Tibial nerve (tissue), 4 donors: ENCODE measurements at regions not wholly inside any gene's neighbourhood (a gene's known extent, or its start where the extent isn't known, plus 50 kb on each side); places are given as distances from the start of the nearest gene placed in this dataset.

Experiments used
- DNase-seq, 2 donors: peaks; one replicate each; pipeline ENCODE4 v3.0.0-alpha.2; 2019; ENCODE audit warnings: low spot score in 2 of 2
- H3K27ac ChIP-seq, 4 donors: fragments of 200-600 bp; sonication (generic) in 3 of 4; one replicate each; pipeline ENCODE4 v1.5.1; 2017 to 2019; ENCODE audit warnings: mild to moderate bottlenecking in 1 of 4
- H3K27me3 ChIP-seq, 2 donors: fragments of 200-600 bp; sonication (generic) in 1 of 2; one replicate each; pipeline versions ENCODE4 v1.5.1 to v1.6.0; 2017 to 2019
- H3K36me3 ChIP-seq, 3 donors: fragments of 200-600 bp; sonication (generic); one replicate each; pipeline ENCODE4 v1.5.1; 2018 to 2019
- H3K4me1 ChIP-seq, 4 donors: fragments of 200-600 bp; sonication (generic) in 3 of 4; one replicate each; pipeline ENCODE4 v1.5.1; 2017 to 2019
- H3K4me3 ChIP-seq, 4 donors: fragments of 200-600 bp; sonication (generic) in 3 of 4; one replicate each; pipeline ENCODE4 v1.5.1; 2017 to 2019; ENCODE audit warnings: mild to moderate bottlenecking in 1 of 4, moderate library complexity in 1 of 4
- H3K9me3 ChIP-seq, 4 donors: fragments of 200-600 bp; sonication (generic) in 3 of 4; one replicate each; pipeline ENCODE4 v1.5.1; 2017 to 2019
- EP300 ChIP-seq, 2 donors: sonication (generic); formaldehyde crosslinking; IDR thresholded peaks; one replicate each; pipeline ENCODE4 v1.6.1; 2017; ENCODE audit warnings: antibody characterized with exemption in 2 of 2, mild to moderate bottlenecking in 1 of 2
- POLR2A ChIP-seq, 2 donors: fragments of 450-650 bp; IDR thresholded peaks; one replicate each; pipeline ENCODE4 v1.6.1; 2017; ENCODE audit warnings: antibody characterized with exemption in 2 of 2, mild to moderate bottlenecking in 2 of 2, moderate library complexity in 2 of 2
- WGBS, 2 donors: methylation state at CpG; one replicate each; pipeline ENCODE4 v1.1.5; 2018; 5-methylcytosine and 5-hydroxymethylcytosine counted together
- TF ChIP-seq, protein P1 (sequence below), 5 experiments: fragments of 200-600 bp in 3 of 5; fragments of 450-650 bp in 2 of 5; sonication (generic) in 3 of 5; IDR thresholded peaks; one replicate each; pipeline ENCODE4 v1.5.1; 2016 to 2019; ENCODE audit warnings: antibody characterized with exemption in 5 of 5, mild to moderate bottlenecking in 3 of 5, moderate library complexity in 2 of 5

DNA sequence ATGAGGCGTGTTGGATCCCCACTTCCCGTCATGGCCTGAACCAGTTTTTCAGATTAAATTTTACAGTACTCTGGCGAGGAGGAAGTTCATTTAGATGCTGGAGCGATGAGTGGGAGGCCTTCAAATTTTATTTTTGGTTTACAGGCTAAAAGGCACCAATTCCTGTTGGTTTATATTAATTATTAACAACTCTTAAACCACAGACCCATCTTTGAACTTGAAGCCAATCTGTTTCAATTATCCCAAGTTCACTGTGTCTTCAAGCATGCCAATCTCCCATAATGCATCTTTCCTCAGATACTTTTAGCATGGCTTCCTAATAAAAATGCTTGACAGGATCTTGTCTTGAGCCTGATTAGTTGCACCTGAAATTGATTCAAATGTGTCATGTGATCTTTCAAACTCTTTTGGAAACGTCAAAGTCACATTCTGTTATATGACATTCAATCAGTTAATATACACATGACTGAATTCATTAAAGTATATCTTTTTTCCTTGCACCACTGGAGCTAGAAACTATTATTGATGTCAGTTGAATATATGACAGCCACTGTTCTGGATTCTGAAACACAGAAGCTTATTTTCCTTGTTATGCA lies 641.7 kb upstream of the TMEM132C start:
- Histone ChIP-seq H3K4me3 (no peak overlapping the region), H3K27me3 (no peaks in the 10 kb centered on the region), H3K27ac (no peak overlapping the region), H3K36me3 (no peaks in the 10 kb centered on the region), H3K9me3 (no peaks in the 10 kb centered on the region), H3K4me1 (peaks cover 0 to under 1% (median 0%) of the 10 kb centered on the region in 4 donors)
- WGBS, 2 donors = 84 to 87% methylated on average over 5 of the region's 5 CpGs
- TF ChIP-seq EP300 (IDR thresholded peaks at IDR 0.05) (no peak), POLR2A (IDR thresholded peaks at IDR 0.05) (no peak)
- TF ChIP-seq, protein P1, sequence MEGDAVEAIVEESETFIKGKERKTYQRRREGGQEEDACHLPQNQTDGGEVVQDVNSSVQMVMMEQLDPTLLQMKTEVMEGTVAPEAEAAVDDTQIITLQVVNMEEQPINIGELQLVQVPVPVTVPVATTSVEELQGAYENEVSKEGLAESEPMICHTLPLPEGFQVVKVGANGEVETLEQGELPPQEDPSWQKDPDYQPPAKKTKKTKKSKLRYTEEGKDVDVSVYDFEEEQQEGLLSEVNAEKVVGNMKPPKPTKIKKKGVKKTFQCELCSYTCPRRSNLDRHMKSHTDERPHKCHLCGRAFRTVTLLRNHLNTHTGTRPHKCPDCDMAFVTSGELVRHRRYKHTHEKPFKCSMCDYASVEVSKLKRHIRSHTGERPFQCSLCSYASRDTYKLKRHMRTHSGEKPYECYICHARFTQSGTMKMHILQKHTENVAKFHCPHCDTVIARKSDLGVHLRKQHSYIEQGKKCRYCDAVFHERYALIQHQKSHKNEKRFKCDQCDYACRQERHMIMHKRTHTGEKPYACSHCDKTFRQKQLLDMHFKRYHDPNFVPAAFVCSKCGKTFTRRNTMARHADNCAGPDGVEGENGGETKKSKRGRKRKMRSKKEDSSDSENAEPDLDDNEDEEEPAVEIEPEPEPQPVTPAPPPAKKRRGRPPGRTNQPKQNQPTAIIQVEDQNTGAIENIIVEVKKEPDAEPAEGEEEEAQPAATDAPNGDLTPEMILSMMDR (IDR thresholded peaks at IDR 0.05) = no peak
- no peak for DNase-seq

DNA sequence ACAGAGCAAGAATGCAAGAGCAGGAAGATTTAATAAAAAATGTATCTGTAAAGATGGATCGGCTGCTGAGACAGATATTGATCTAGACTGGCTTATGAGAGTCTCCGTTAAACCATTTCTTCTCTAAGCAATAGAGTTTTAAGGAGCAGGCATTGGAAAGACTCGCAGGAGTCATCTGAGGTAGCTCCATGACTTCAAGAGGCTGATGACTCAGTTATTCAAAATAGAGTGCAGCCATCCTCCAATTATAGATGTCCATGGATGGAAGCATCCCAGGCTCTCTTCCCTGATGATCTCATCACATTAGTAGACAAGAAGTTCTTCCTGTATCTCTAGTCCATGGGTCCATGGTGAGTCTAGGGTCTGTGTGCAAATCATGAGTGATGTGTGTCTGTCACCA lies 638.3 kb upstream of the TMEM132C start:
- Histone ChIP-seq H3K27ac (no peak overlapping the region), H3K27me3 (no peaks in the 10 kb centered on the region), H3K4me1 (no peaks in the 10 kb centered on the region), H3K4me3 (no peak overlapping the region), H3K9me3 (no peaks in the 10 kb centered on the region), H3K36me3 (no peaks in the 10 kb centered on the region)
- DNase-seq = no peak
- WGBS, 2 donors = 89 to 95% methylated on average over 3 of the region's 3 CpGs
- no peak for TF ChIP-seq EP300 (IDR thresholded peaks at IDR 0.05)
- TF ChIP-seq POLR2A (IDR thresholded peaks at IDR 0.05) = no peak
- TF ChIP-seq, protein P1 (IDR thresholded peaks at IDR 0.05) = no peak

DNA sequence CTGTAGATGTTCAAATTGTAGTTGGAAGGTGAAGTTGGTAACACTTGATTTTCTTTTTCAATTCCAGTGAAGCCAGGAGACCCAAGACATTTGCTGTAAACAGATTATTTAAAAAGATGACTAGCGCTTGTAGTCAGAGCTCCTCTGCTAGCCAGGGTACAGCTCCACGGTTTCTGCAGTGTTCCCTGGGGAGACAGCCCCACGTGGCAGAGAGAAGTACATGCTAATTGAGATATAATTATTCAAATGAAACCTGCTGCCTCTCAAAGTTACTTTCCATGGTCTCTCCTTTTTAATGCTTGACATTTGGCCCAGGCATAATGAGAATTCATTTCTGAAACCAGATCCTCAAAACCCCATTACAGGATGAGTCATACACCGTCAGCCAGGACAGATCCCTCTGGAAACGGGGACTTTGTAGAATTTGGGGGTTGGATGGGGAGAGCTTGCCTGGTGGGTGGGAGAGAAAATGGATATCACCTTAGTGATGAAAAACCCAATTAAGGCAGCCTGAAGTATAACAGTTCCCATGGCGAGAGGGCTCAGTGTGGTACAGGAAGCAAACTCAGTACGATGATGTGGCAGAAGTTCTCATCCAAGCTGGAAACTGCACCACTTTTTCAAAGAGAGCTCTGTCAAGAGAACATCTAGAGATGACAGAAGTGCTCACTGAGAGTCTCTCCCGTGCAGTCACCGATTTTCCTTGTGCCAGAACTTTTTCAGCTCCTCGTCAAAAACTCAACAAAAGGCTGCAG lies 637.7 kb upstream of the TMEM132C start:
- DNase-seq = no peak
- WGBS, 2 donors = 68 to 71% methylated on average over 10 of the region's 10 CpGs
- Histone ChIP-seq H3K4me3 (no peak overlapping the region), H3K27ac (no peak overlapping the region), H3K9me3 (peaks cover 0 to 3% (median 0%) of the 10 kb centered on the region in 4 donors), H3K36me3 (no peaks in the 10 kb centered on the region), H3K27me3 (no peaks in the 10 kb centered on the region), H3K4me1 (no peaks in the 10 kb centered on the region)
- TF ChIP-seq, protein P1 (IDR thresholded peaks at IDR 0.05) = no peak

DNA sequence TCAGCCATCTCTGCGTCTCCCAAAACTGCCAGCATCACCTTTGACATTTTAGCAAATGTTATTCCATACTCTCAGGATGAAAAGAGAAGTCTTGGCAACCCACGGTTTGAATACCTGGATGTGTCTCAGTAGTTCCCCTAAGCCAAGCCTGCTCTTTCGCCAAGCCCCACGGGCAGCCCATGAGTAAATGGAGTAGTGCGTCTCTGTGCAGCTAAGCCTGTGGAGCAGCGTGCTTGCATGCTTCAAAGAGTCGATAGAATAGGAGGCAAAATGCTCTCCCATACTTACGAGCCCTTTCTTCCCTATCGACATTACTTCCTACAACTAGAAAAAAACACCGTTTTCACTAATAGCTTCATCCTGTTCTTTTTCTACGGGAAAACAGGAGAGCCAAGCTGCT lies 634.5 kb upstream of the TMEM132C start:
- WGBS, 2 donors = 75 to 83% methylated on average over 11 of the region's 11 CpGs
- TF ChIP-seq, protein P1 (IDR thresholded peaks at IDR 0.05) = no peak
- TF ChIP-seq EP300 (IDR thresholded peaks at IDR 0.05) (no peak), POLR2A (IDR thresholded peaks at IDR 0.05) (no peak)
- Histone ChIP-seq H3K27me3 (no peaks in the 10 kb centered on the region), H3K27ac (no peak overlapping the region), H3K36me3 (no peaks in the 10 kb centered on the region), H3K4me3 (no peak overlapping the region), H3K9me3 (peaks cover 0 to 3% (median 0%) of the 10 kb centered on the region in 4 donors), H3K4me1 (no peaks in the 10 kb centered on the region)
- DNase-seq = no peak

DNA sequence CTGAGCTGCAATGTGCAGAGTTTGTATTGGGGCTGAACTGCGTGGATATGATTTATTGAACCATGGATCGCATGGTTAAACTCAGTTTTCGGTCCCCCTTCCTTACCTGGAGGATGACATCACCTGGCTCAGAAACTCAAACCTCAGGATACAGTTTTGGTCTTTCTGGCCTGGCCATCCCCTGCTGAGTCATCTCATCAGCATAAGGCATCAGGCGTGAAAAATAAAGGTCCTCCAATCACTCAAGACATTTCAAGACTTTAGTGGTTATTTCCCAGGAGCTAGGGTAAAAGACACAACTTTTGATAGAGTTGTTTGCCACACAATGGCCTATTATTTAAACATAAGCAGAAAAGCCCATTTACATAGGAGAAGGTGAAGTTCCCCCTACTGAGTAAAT lies 631.1 kb upstream of the TMEM132C start:
- Histone ChIP-seq H3K9me3 (peaks cover 0 to 3% (median 0%) of the 10 kb centered on the region in 4 donors), H3K4me3 (no peak overlapping the region), H3K27me3 (no peaks in the 10 kb centered on the region), H3K4me1 (no peaks in the 10 kb centered on the region), H3K36me3 (no peaks in the 10 kb centered on the region), H3K27ac (no peak overlapping the region)
- 87% methylated on average over 4 of the region's 4 CpGs for WGBS, 2 donors
- DNase-seq = no peak
- TF ChIP-seq, protein P1 (IDR thresholded peaks at IDR 0.05) = no peak
- no peak for TF ChIP-seq POLR2A (IDR thresholded peaks at IDR 0.05)
- TF ChIP-seq EP300 (IDR thresholded peaks at IDR 0.05) = no peak
